CD14-positive monocyte (primary cell): ENCODE measurements at regions not wholly inside any gene's neighbourhood (a gene's known extent, or its start where the extent isn't known, plus 50 kb on each side); places are given as distances from the start of the nearest gene placed in this dataset.
A peak's percentile ranks its signal among the peaks of the same experiment; 100 is the strongest.

Experiments used
- DNase-seq, 3 donors: peaks; one replicate each; pipeline ENCODE4 v3.0.0-alpha.2; 2011 to 2022
- H2AFZ ChIP-seq: 2 replicates; pipeline ENCODE4 v1.6.0; 2012; ENCODE audit warnings: mild to moderate bottlenecking, low read depth, low read length, inconsistent platforms; ENCODE audit not compliant: insufficient read depth, poor library complexity, severe bottlenecking
- H3K27ac ChIP-seq, 2 donors: 1 replicate in 1 of 2; 2 replicates in 1 of 2; pipeline ENCODE4 v1.5.1; 2012 to 2013; ENCODE audit warnings: low read length in 2 of 2, control low read depth in 1 of 2, inconsistent platforms in 1 of 2, low read depth in 1 of 2, mild to moderate bottlenecking in 1 of 2
- H3K27me3 ChIP-seq, 2 donors: one replicate each; pipeline versions ENCODE4 v1.6.0 to v1.6.1; 2011 to 2013; ENCODE audit warnings: low read length in 2 of 2; ENCODE audit not compliant: control insufficient read depth in 2 of 2, insufficient read depth in 2 of 2
- H3K36me3 ChIP-seq, 2 donors: replicated peaks in 1 of 2; 1 replicate in 1 of 2; 2 replicates in 1 of 2; pipeline versions ENCODE4 v1.5.1 to v1.6.1; 2012 to 2013; ENCODE audit warnings: low read length in 2 of 2, control low read depth in 1 of 2, inconsistent platforms in 1 of 2, mild to moderate bottlenecking in 1 of 2; ENCODE audit not compliant: insufficient read depth in 2 of 2, control insufficient read depth in 1 of 2
- H3K4me1 ChIP-seq, 2 donors: 1 replicate in 1 of 2; 2 replicates in 1 of 2; pipeline versions ENCODE4 v1.5.1 to v1.6.1; 2012 to 2013; ENCODE audit warnings: low read length in 2 of 2, control low read depth in 1 of 2, inconsistent platforms in 1 of 2, mild to moderate bottlenecking in 1 of 2, moderate library complexity in 1 of 2; ENCODE audit not compliant: insufficient read depth in 2 of 2, control insufficient read depth in 1 of 2
- H3K4me2 ChIP-seq: replicated peaks from 2 replicates; pipeline ENCODE3; 2012; ENCODE audit warnings: low read length, moderate library complexity, mild to moderate bottlenecking; ENCODE audit not compliant: poor library complexity, severe bottlenecking; ENCODE audit errors: extremely low read depth
- H3K4me3 ChIP-seq, 3 experiments: fragments of 200-600 bp in 1 of 3; sonication (generic) in 1 of 3; replicated peaks in 1 of 3; 1 replicate in 2 of 3; 2 replicates in 1 of 3; pipeline ENCODE4 v1.5.1; 2011 to 2013; ENCODE audit warnings: low read length in 3 of 3, mild to moderate bottlenecking in 3 of 3, control low read depth in 2 of 3, low read depth in 2 of 3, inconsistent platforms in 1 of 3, moderate library complexity in 1 of 3
- H3K79me2 ChIP-seq: 2 replicates; pipeline ENCODE4 v1.6.0; 2012; ENCODE audit warnings: mild to moderate bottlenecking, control low read depth, inconsistent platforms, low read length, moderate library complexity; ENCODE audit not compliant: insufficient read depth
- H3K9ac ChIP-seq: 2 replicates; pipeline ENCODE4 v1.6.0; 2017; ENCODE audit warnings: low read length, mild to moderate bottlenecking; ENCODE audit not compliant: insufficient read depth, poor library complexity, severe bottlenecking
- H3K9me3 ChIP-seq, 2 donors: replicated peaks in 1 of 2; 1 replicate in 1 of 2; 2 replicates in 1 of 2; pipeline versions ENCODE4 v1.5.1 to v1.6.1; 2012 to 2013; ENCODE audit warnings: low read length in 2 of 2, control low read depth in 1 of 2; ENCODE audit not compliant: control insufficient read depth in 1 of 2, insufficient read depth in 1 of 2
- H4K20me1 ChIP-seq: 2 replicates; pipeline ENCODE4 v1.6.0; 2012; ENCODE audit warnings: mild to moderate bottlenecking, low read length, control low read depth, moderate library complexity; ENCODE audit not compliant: insufficient read depth
- H3K27ac Mint-ChIP-seq, 7 donors: one replicate each; pipeline ENCODE4 v1.8.0; 2020; ENCODE audit warnings: mild to moderate bottlenecking in 7 of 7, mixed read lengths in 7 of 7, moderate library complexity in 6 of 7, inconsistent platforms in 2 of 7
- H3K27me3 Mint-ChIP-seq, 3 donors: one replicate each; pipeline ENCODE4 v1.8.0; 2021 to 2022; ENCODE audit warnings: low read depth in 3 of 3, mild to moderate bottlenecking in 3 of 3, mixed read lengths in 3 of 3, moderate library complexity in 3 of 3, inconsistent platforms in 1 of 3
- H3K36me3 Mint-ChIP-seq, 2 donors: one replicate each; pipeline ENCODE4 v1.8.0; 2020; ENCODE audit warnings: mixed read lengths in 2 of 2, inconsistent platforms in 1 of 2, mild to moderate bottlenecking in 1 of 2
- H3K4me1 Mint-ChIP-seq: one replicate; pipeline ENCODE4 v1.8.0; 2020; ENCODE audit warnings: mild to moderate bottlenecking, mixed read lengths
- H3K4me3 Mint-ChIP-seq, 2 donors: one replicate each; pipeline ENCODE4 v1.8.0; 2020; ENCODE audit warnings: mild to moderate bottlenecking in 2 of 2, mixed read lengths in 2 of 2, moderate library complexity in 1 of 2
- H3K9me3 Mint-ChIP-seq, 7 donors: one replicate each; pipeline ENCODE4 v1.8.0; 2020 to 2022; ENCODE audit warnings: mixed read lengths in 7 of 7, mild to moderate bottlenecking in 6 of 7, moderate library complexity in 6 of 7, inconsistent platforms in 2 of 7
- WGBS: methylation state at CpG from one replicate; pipeline ENCODE4 v1.1.5; 2013; ENCODE audit warnings: missing lambda C conversion rate; ENCODE audit not compliant: insufficient coverage; 5-methylcytosine and 5-hydroxymethylcytosine counted together
- intact Hi-C, 2 donors: fragments of 100-400 bp; cut with micrococcal nuclease; formaldehyde crosslinking; loops; one replicate each; pipeline versions ENCODE4 v1.15.0 to v1.15.1; 2023
- TF ChIP-seq, protein P1 (sequence below): fragments of 200-600 bp; IDR thresholded peaks from one replicate; pipeline ENCODE4 v1.8.0; 2022; ENCODE audit warnings: antibody characterized with exemption, mild to moderate bottlenecking

GRCh38 chr1:8127171-8127641 lies 101.1 kb upstream of the ERRFI1 start:
- intact Hi-C loops: loop anchor here (2.0 to 5.0 kb wide), 2 partner anchors 22 to 35 kb away; no protein-coding TSS in a partner anchor
- Mint-ChIP-seq H3K27me3 (peaks cover 9 to 10% (median 10%) of the 10 kb centered on the region in 3 donors), H3K4me1 (peaks cover 21% of the 10 kb centered on the region), H3K9me3 (peaks cover 5 to 14% (median 10%) of the 10 kb centered on the region in 7 donors), H3K4me3 (peak overlapping the region; percentile 62 to 89), H3K36me3 (peaks cover 3 to 5% of the 10 kb centered on the region in 2 donors), H3K27ac (peak overlapping the region; percentile 98 to 100 (median 99))
- TF ChIP-seq, protein P1, sequence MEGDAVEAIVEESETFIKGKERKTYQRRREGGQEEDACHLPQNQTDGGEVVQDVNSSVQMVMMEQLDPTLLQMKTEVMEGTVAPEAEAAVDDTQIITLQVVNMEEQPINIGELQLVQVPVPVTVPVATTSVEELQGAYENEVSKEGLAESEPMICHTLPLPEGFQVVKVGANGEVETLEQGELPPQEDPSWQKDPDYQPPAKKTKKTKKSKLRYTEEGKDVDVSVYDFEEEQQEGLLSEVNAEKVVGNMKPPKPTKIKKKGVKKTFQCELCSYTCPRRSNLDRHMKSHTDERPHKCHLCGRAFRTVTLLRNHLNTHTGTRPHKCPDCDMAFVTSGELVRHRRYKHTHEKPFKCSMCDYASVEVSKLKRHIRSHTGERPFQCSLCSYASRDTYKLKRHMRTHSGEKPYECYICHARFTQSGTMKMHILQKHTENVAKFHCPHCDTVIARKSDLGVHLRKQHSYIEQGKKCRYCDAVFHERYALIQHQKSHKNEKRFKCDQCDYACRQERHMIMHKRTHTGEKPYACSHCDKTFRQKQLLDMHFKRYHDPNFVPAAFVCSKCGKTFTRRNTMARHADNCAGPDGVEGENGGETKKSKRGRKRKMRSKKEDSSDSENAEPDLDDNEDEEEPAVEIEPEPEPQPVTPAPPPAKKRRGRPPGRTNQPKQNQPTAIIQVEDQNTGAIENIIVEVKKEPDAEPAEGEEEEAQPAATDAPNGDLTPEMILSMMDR: no peak
- Histone ChIP-seq H3K36me3 (no peaks in the 10 kb centered on the region), H3K9me3 (peaks cover 0 to 3% of the 10 kb centered on the region in 2 donors), H3K79me2 (no peaks in the 10 kb centered on the region), H3K4me1 (peaks cover 16 to 20% of the 10 kb centered on the region in 2 donors), H3K4me2 (peak overlapping the region; percentile 56), H4K20me1 (no peaks in the 10 kb centered on the region), H2AFZ (peak overlapping the region; percentile 76), H3K27ac (peak overlapping the region; percentile 92 to 97), H3K27me3 (no peaks in the 10 kb centered on the region), H3K9ac (peak overlapping the region; percentile 70), H3K4me3 (peak overlapping the region in 2 of 3 experiments; percentile 34 to 52)
- 10% methylated on average over 2 of the region's 3 CpGs for WGBS
- peak; percentile 74 to 83 (median 80) for DNase-seq

DNA sequence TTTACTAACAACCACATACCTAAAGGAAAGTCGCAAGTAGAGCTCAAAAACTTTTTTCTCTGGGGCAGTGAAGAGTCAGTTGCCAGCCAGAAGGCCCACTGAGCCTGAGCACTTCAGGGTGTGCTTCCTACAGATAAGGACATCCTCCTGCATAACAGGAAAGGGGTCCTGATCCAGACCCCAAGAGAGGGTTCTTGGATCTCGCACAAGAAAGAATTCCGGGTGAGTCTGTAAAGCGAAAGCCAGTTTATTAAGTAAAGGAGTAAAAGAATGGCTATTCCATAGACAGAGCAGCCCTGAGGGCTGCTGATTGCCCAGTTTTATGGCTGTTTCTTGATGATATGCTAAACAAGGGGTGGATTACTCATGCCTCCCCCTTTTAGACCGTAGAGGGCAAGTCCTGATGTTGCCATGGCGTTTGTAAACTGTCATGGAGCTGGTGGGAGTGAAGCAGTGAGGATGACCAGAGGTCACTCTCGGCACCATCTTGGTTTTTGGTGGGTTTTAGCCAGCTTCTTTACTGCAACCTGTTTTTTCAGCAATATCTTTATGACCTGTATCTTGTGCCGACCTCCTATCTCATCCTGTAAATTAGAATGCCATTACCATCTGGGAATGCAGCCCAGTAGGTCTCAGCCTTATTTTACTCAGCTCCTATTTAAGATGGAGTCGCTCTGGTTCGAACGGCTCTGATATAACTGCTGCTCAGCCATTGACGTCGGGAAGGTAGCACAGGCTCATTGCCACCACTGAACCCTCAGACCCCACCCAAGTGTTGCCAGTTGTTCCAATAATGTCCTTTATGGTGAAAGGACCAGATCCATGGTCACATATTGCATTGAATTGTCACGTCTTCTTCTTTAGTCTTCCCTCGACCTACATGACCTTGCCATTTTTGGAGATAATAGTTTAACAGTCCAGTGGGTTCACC lies 96.6 kb upstream of the ERRFI1 start:
- no peak overlapping the region for H3K4me3 Mint-ChIP-seq
- H3K9ac ChIP-seq: no peak overlapping the region
- TF ChIP-seq, protein P1: no peak
- intact Hi-C loops: no loop called here
- H3K4me1 Mint-ChIP-seq: peaks cover 38% of the 10 kb centered on the region
- H3K27ac ChIP-seq: no peak overlapping the region
- H3K9me3 Mint-ChIP-seq: peaks cover 5 to 14% (median 10%) of the 10 kb centered on the region in 7 donors
- 96% methylated on average over 10 of the region's 15 CpGs for WGBS
- H3K27me3 Mint-ChIP-seq: peaks cover 7 to 11% (median 10%) of the 10 kb centered on the region in 3 donors
- peaks cover 0 to 3% of the 10 kb centered on the region in 2 donors for H3K9me3 ChIP-seq
- peaks cover 32 to 34% of the 10 kb centered on the region in 2 donors for H3K4me1 ChIP-seq
- no peaks in the 10 kb centered on the region for H3K36me3 ChIP-seq
- no peak overlapping the region for H3K4me2 ChIP-seq
- H3K4me3 ChIP-seq: no peak overlapping the region
- no peak overlapping the region for H2AFZ ChIP-seq
- no peak for DNase-seq
- H3K36me3 Mint-ChIP-seq: peaks cover 5% of the 10 kb centered on the region in 2 donors
- H3K27ac Mint-ChIP-seq: no peak overlapping the region
- no peaks in the 10 kb centered on the region for H4K20me1 ChIP-seq
- H3K27me3 ChIP-seq: no peaks in the 10 kb centered on the region
- H3K79me2 ChIP-seq: no peaks in the 10 kb centered on the region
